ENCODE measurements at regions not wholly inside any gene's neighbourhood (a gene's known extent, or its start where the extent isn't known, plus 50 kb on each side); places are given as distances from the start of the nearest gene placed in this dataset.

DNA sequence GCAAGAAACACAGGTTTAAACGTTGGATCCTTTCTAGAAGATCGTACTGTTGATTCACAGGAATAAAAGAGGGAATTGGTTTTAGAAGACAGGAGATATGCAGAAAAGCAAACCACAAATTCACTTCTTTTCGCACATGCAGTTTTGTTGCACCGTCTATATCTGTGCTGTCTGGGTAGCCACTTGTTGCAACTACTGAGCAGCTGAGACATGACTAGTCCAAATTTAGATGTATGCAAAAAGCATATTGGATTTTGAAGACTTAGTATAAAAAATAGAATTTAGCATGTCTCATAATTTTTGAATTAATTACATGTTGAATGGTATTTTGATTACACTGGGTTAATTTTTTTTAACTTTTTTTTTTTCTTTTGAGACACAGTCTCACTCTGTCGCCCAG is 176.3 kb downstream of the KLF12 start:
- ChIA-PET POLR2A (interaction anchor here (0.7 kb wide), 1 partner anchor 153 kb away, joined by 3 read pairs; no protein-coding TSS in a partner anchor), CTCF (interaction anchor here (0.5 to 1.0 kb wide), 2 partner anchors 27 to 1261 kb away, joined by 3 read pairs; no protein-coding TSS in a partner anchor)
- TF ChIP-seq ZNF23 (tag by site-specific recombination; IDR thresholded peaks at IDR 0.05; ENCODE audit: borderline replicate concordance) (no peak), ZNF19 (tag by site-specific recombination; IDR thresholded peaks at IDR 0.05; ENCODE audit: low read depth) (no peak), SCRT2 (tag by site-specific recombination; IDR thresholded peaks at IDR 0.05) (peak; percentile 68; the same call in 1 of the 2 replicates)
- no peaks in the 10 kb centered on the region for H3K36me3 ChIP-seq (ENCODE audit: control insufficient read depth in 2 of 2, insufficient read depth in 1 of 2, low read length in 2 of 2)
- no peaks in the 10 kb centered on the region for H3K4me1 ChIP-seq (ENCODE audit: control insufficient read depth, insufficient read depth, low read length)
- H3K27ac ChIP-seq (ENCODE audit: extremely low read depth, low read depth, low read length) = no peak overlapping the region
- H3K4me3 ChIP-seq (ENCODE audit: low read depth, low read length) = no peak overlapping the region
- no peaks in the 10 kb centered on the region for H3K9me3 ChIP-seq (ENCODE audit: control insufficient read depth, insufficient read depth, low read depth, low read length)

DNA sequence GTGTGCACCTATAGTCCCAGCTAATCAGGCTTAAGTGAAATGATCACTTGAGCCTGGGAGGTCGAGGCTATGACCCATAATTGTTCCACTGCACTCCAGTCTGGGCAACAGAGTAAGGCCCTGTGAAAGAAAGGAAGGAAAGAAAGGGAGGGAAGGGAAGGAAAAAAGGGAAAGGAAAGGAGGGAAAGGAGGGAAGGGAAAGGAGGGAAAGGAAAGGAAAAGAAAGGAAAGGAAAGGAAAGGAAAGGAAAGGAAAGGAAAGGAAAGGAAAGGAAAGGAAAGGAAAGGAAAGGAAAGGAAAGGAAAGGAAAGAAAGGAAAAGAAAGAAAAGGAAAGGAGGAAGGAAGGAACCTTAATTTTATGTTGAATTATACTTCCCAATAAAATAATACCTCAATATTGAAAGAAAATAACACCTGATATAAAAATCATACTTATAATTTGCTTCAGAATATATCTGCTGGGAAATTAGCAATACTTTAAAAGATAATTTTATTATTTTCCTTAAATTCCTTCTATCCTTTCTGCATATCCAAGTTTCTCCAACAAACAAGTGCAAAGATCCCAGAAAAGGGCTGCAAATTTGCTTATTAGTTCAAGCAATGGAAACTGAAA is 177.3 kb downstream of the KLF12 start:
- Histone ChIP-seq H3K4me1 (ENCODE audit: control insufficient read depth, insufficient read depth, low read length) (no peaks in the 10 kb centered on the region), H3K27ac (ENCODE audit: extremely low read depth, low read depth, low read length) (no peak overlapping the region), H3K4me3 (ENCODE audit: low read depth, low read length) (no peak overlapping the region), H3K9me3 (ENCODE audit: control insufficient read depth, insufficient read depth, low read depth, low read length) (no peaks in the 10 kb centered on the region), H3K36me3 (ENCODE audit: control insufficient read depth in 2 of 2, insufficient read depth in 1 of 2, low read length in 2 of 2) (no peaks in the 10 kb centered on the region)
- TF ChIP-seq ZNF76 (tag by site-specific recombination; IDR thresholded peaks at IDR 0.05; ENCODE audit: borderline replicate concordance, low read depth) = no peak
- TF ChIP-seq ZNF366 (tag by site-specific recombination; conservative IDR thresholded peaks at IDR 0.05) = peak; percentile 43; the same call in 1 of the 2 replicates
- peak; percentile 100 for TF ChIP-seq PRDM1 (tag by site-specific recombination; IDR thresholded peaks at IDR 0.05)
- TF ChIP-seq, protein P1, sequence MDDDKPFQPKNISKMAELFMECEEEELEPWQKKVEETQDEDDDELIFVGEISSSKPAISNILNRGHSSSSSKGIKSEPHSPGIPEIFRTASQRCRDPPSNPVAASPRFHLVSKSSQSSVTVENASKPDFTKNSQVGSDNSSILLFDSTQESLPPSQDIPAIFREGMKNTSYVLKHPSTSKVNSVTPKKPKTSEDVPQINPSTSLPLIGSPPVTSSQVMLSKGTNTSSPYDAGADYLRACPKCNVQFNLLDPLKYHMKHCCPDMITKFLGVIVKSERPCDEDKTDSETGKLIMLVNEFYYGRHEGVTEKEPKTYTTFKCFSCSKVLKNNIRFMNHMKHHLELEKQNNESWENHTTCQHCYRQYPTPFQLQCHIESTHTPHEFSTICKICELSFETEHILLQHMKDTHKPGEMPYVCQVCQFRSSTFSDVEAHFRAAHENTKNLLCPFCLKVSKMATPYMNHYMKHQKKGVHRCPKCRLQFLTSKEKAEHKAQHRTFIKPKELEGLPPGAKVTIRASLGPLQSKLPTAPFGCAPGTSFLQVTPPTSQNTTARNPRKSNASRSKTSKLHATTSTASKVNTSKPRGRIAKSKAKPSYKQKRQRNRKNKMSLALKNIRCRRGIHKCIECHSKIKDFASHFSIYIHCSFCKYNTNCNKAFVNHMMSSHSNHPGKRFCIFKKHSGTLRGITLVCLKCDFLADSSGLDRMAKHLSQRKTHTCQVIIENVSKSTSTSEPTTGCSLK (tag by site-specific recombination; IDR thresholded peaks at IDR 0.05) = no peak
- ChIA-PET POLR2A (no interaction called here), CTCF (no interaction called here)

DNA sequence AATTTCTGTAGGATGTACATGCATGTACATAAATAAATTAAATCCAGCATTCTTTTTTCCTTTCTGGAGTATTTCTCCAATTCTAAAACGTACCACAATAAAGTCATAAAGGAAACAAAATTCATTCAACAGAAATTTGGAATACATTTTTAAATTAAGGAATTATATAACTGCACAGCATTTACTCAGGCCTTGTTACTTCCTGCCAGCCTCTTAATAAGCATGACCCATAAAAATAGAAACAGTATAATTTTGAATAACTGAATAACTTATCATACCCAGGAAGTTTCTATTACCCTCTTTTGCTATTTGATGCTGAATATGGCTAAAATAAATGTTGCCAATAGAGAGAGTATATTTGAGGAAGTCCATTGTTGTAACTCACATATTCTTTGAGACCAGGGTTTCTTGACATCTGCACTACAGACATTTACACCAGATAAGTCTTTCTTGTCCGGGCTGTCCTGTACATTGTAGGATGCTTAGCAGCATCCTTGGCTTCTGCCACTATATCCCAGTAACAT is 178.2 kb downstream of the KLF12 start:
- Histone ChIP-seq H3K27ac (ENCODE audit: extremely low read depth, low read depth, low read length) (no peak overlapping the region), H3K4me3 (ENCODE audit: low read depth, low read length) (no peak overlapping the region), H3K9me3 (ENCODE audit: control insufficient read depth, insufficient read depth, low read depth, low read length) (no peaks in the 10 kb centered on the region), H3K4me1 (ENCODE audit: control insufficient read depth, insufficient read depth, low read length) (no peaks in the 10 kb centered on the region), H3K36me3 (ENCODE audit: control insufficient read depth in 2 of 2, insufficient read depth in 1 of 2, low read length in 2 of 2) (no peaks in the 10 kb centered on the region)
- ChIA-PET POLR2A (no interaction called here), CTCF (no interaction called here)
- TF ChIP-seq ZNF37A (tag by site-specific recombination; IDR thresholded peaks at IDR 0.05) (no peak), ZNF404 (tag by site-specific recombination; IDR thresholded peaks at IDR 0.05) (no peak), ZNF48 (tag by site-specific recombination; IDR thresholded peaks at IDR 0.05) (no peak), ZNF23 (tag by site-specific recombination; IDR thresholded peaks at IDR 0.05; ENCODE audit: borderline replicate concordance) (no peak), ZNF658 (tag by site-specific recombination; IDR thresholded peaks at IDR 0.05) (no peak), ZSCAN30 (tag by site-specific recombination; IDR thresholded peaks at IDR 0.05) (no peak), ZNF544 (tag by site-specific recombination; IDR thresholded peaks at IDR 0.05) (no peak), ZNF140 (tag by site-specific recombination; IDR thresholded peaks at IDR 0.05) (no peak), ZBTB21 (tag by site-specific recombination; IDR thresholded peaks at IDR 0.05) (no peak), ZNF596 (tag by site-specific recombination; IDR thresholded peaks at IDR 0.05) (no peak), ZNF529 (tag by site-specific recombination; IDR thresholded peaks at IDR 0.05; ENCODE audit: insufficient replicate concordance) (no peak), ZNF558 (tag by site-specific recombination; IDR thresholded peaks at IDR 0.05) (no peak), GFI1B (tag by site-specific recombination; IDR thresholded peaks at IDR 0.05) (no peak), ZNF785 (tag by site-specific recombination; IDR thresholded peaks at IDR 0.05) (no peak), GLI2 (tag by site-specific recombination; IDR thresholded peaks at IDR 0.05; ENCODE audit: borderline replicate concordance, low read depth) (no peak)
- TF ChIP-seq, protein P2, sequence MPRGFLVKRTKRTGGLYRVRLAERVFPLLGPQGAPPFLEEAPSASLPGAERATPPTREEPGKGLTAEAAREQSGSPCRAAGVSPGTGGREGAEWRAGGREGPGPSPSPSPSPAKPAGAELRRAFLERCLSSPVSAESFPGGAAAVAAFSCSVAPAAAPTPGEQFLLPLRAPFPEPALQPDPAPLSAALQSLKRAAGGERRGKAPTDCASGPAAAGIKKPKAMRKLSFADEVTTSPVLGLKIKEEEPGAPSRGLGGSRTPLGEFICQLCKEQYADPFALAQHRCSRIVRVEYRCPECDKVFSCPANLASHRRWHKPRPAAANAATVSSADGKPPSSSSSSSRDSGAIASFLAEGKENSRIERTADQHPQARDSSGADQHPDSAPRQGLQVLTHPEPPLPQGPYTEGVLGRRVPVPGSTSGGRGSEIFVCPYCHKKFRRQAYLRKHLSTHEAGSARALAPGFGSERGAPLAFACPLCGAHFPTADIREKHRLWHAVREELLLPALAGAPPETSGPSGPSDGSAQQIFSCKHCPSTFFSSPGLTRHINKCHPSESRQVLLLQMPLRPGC (tag by site-specific recombination; IDR thresholded peaks at IDR 0.05) = no peak
- TF ChIP-seq, protein P1 (tag by site-specific recombination; IDR thresholded peaks at IDR 0.05) = no peak

Data from HEK293 (cell line).